H9 (cell line): ENCODE measurements at regions not wholly inside any gene's neighbourhood (a gene's known extent, or its start where the extent isn't known, plus 50 kb on each side); places are given as distances from the start of the nearest gene placed in this dataset.
"Not testable (repeated sequence)": the region's sequence is repeated elsewhere in the genome, so short reads cannot be mapped to it uniquely, and the experiment has no call there.

Experiments
- DNase-seq: peaks from one replicate; pipeline ENCODE4 v3.0.0-alpha.2; 2017
- H2AFZ ChIP-seq: one replicate; pipeline ENCODE4 v1.6.1; 2013; ENCODE audit warnings: mild to moderate bottlenecking, low read length, control low read depth, moderate library complexity
- H2AK5ac ChIP-seq: 2 replicates; pipeline ENCODE4 v1.6.1; 2013; ENCODE audit warnings: low read length, control low read depth, mixed read lengths; ENCODE audit not compliant: insufficient read length
- H2BK120ac ChIP-seq: one replicate; pipeline ENCODE4 v1.6.1; 2013; ENCODE audit warnings: low read depth, mild to moderate bottlenecking, low read length, control low read depth, inconsistent platforms; ENCODE audit not compliant: poor library complexity, severe bottlenecking
- H2BK12ac ChIP-seq: 2 replicates; pipeline ENCODE4 v1.6.1; 2013; ENCODE audit warnings: low read length, control low read depth, mixed read lengths, low read depth; ENCODE audit not compliant: insufficient read length
- H2BK15ac ChIP-seq: 2 replicates; pipeline ENCODE4 v1.6.1; 2013; ENCODE audit warnings: low read depth, low read length, control low read depth
- H2BK20ac ChIP-seq: one replicate; pipeline ENCODE4 v1.6.1; 2013; ENCODE audit warnings: low read depth, mild to moderate bottlenecking, low read length, control low read depth, inconsistent platforms; ENCODE audit not compliant: poor library complexity, severe bottlenecking
- H2BK5ac ChIP-seq: 2 replicates; pipeline ENCODE4 v1.6.1; 2013; ENCODE audit warnings: low read length, control low read depth, mixed read lengths; ENCODE audit not compliant: insufficient read length
- H3K14ac ChIP-seq: 2 replicates; pipeline ENCODE4 v1.6.1; 2013; ENCODE audit warnings: low read length, control low read depth; ENCODE audit not compliant: insufficient read depth
- H3K18ac ChIP-seq: 2 replicates; pipeline ENCODE4 v1.6.1; 2013; ENCODE audit warnings: low read depth, mild to moderate bottlenecking, mixed read lengths, low read length, control low read depth; ENCODE audit not compliant: insufficient read length
- H3K23ac ChIP-seq: 2 replicates; pipeline ENCODE4 v1.6.1; 2013; ENCODE audit warnings: low read length, control low read depth, mixed read lengths, low read depth; ENCODE audit not compliant: insufficient read length
- H3K23me2 ChIP-seq: 2 replicates; pipeline ENCODE4 v1.6.1; 2013; ENCODE audit warnings: low read depth, mild to moderate bottlenecking, mixed read lengths, low read length, control low read depth; ENCODE audit not compliant: insufficient read length, poor library complexity, severe bottlenecking
- H3K27ac ChIP-seq: 2 replicates; pipeline ENCODE4 v1.5.1; 2013; ENCODE audit warnings: low read length, control low read depth, mixed read lengths, low read depth; ENCODE audit not compliant: insufficient read length
- H3K27me3 ChIP-seq: 2 replicates; pipeline ENCODE4 v1.6.1; 2013; ENCODE audit warnings: low read length, control low read depth, inconsistent platforms; ENCODE audit not compliant: insufficient read depth
- H3K4ac ChIP-seq: 2 replicates; pipeline ENCODE4 v1.6.1; 2013; ENCODE audit warnings: low read depth, mild to moderate bottlenecking, control low read depth, inconsistent platforms, low read length, moderate library complexity
- H3K4me1 ChIP-seq: 2 replicates; pipeline ENCODE4 v1.6.1; 2013; ENCODE audit warnings: low read length, control low read depth, inconsistent platforms; ENCODE audit not compliant: insufficient read depth
- H3K4me2 ChIP-seq: 2 replicates; pipeline ENCODE4 v1.6.1; 2013; ENCODE audit warnings: low read length, control low read depth, mixed read lengths; ENCODE audit not compliant: insufficient read length, insufficient read depth
- H3K56ac ChIP-seq: 2 replicates; pipeline ENCODE4 v1.6.1; 2013; ENCODE audit warnings: low read depth, mild to moderate bottlenecking, mixed read lengths, low read length, control low read depth; ENCODE audit not compliant: insufficient read length
- H3K79me1 ChIP-seq: 2 replicates; pipeline ENCODE4 v1.6.1; 2013; ENCODE audit warnings: low read depth, mild to moderate bottlenecking, moderate library complexity, low read length, control low read depth, inconsistent platforms; ENCODE audit not compliant: insufficient read depth, poor library complexity, severe bottlenecking
- H3K79me2 ChIP-seq: 2 replicates; pipeline ENCODE4 v1.6.1; 2013; ENCODE audit warnings: low read length, control low read depth, inconsistent platforms; ENCODE audit not compliant: insufficient read depth
- H3K9ac ChIP-seq: 2 replicates; pipeline ENCODE4 v1.6.1; 2013; ENCODE audit warnings: low read length, control low read depth, mixed read lengths; ENCODE audit not compliant: insufficient read length; ENCODE audit errors: extremely low read depth
- H3K9me3 ChIP-seq: one replicate; pipeline ENCODE4 v1.6.1; 2013; ENCODE audit warnings: low read depth, low read length, inconsistent platforms; ENCODE audit not compliant: control insufficient read depth
- H3T11ph ChIP-seq: one replicate; pipeline ENCODE4 v1.6.1; 2013; ENCODE audit warnings: mild to moderate bottlenecking, low read length, control low read depth, inconsistent platforms
- H4K20me1 ChIP-seq: one replicate; pipeline ENCODE4 v1.6.1; 2013; ENCODE audit not compliant: control insufficient read depth, insufficient read length, insufficient read depth
- H4K5ac ChIP-seq: 2 replicates; pipeline ENCODE4 v1.6.1; 2013; ENCODE audit warnings: low read depth, mild to moderate bottlenecking, mixed read lengths, low read length, control low read depth; ENCODE audit not compliant: insufficient read length
- H4K8ac ChIP-seq: replicated peaks from 2 replicates; pipeline ENCODE4 v1.6.1; 2013; ENCODE audit warnings: low read length, control low read depth, mixed read lengths, low read depth; ENCODE audit not compliant: insufficient read length
- H4K91ac ChIP-seq: 2 replicates; pipeline ENCODE4 v1.6.1; 2013; ENCODE audit warnings: low read depth, mild to moderate bottlenecking, moderate library complexity, mixed read lengths, low read length, control low read depth; ENCODE audit not compliant: insufficient read length
- H3K27ac Mint-ChIP-seq, 3 experiments: 2 replicates in 2 of 3; 3 replicates in 1 of 3; pipeline ENCODE4 v1.8.0; 2020 to 2021; ENCODE audit warnings: mixed read lengths in 3 of 3, mild to moderate bottlenecking in 1 of 3, moderate library complexity in 1 of 3
- H3K27me3 Mint-ChIP-seq: 2 replicates; pipeline ENCODE4 v1.8.0; 2021; ENCODE audit warnings: low read depth, mild to moderate bottlenecking, moderate library complexity, mixed read lengths
- H3K36me3 Mint-ChIP-seq, 3 experiments: 2 replicates in 2 of 3; 3 replicates in 1 of 3; pipeline ENCODE4 v1.8.0; 2020 to 2021; ENCODE audit warnings: low read depth in 3 of 3, mixed read lengths in 3 of 3; ENCODE audit not compliant: insufficient read depth in 1 of 3
- H3K4me1 Mint-ChIP-seq, 2 experiments: 2 replicates each; pipeline ENCODE4 v1.8.0; 2020; ENCODE audit warnings: mixed read lengths in 2 of 2
- H3K4me3 Mint-ChIP-seq, 2 experiments: 2 replicates in 1 of 2; 3 replicates in 1 of 2; pipeline ENCODE4 v1.8.0; 2020 to 2021; ENCODE audit warnings: mild to moderate bottlenecking in 2 of 2, mixed read lengths in 2 of 2, moderate library complexity in 1 of 2
- H3K9me3 Mint-ChIP-seq, 2 experiments: 2 replicates in 1 of 2; 3 replicates in 1 of 2; pipeline ENCODE4 v1.8.0; 2020; ENCODE audit warnings: mild to moderate bottlenecking in 2 of 2, mixed read lengths in 2 of 2, moderate library complexity in 1 of 2
- CTCF ChIP-seq: fragments of 200-600 bp; sonication (generic); conservative IDR thresholded peaks from 3 replicates; pipeline ENCODE4 v1.8.0; 2021; ENCODE audit warnings: antibody characterized with exemption, mild to moderate bottlenecking
- WGBS: extraction: QIAGEN DNeasy Blood & Tissue Kit; methylation state at CpG from one replicate; pipeline ENCODE4 v1.1.7; 2013; ENCODE audit warnings: missing lambda C conversion rate, low lambda C conversion rate, mixed read lengths; ENCODE audit not compliant: insufficient read length; ENCODE audit errors: extremely low coverage; 5-methylcytosine and 5-hydroxymethylcytosine counted together

DNA sequence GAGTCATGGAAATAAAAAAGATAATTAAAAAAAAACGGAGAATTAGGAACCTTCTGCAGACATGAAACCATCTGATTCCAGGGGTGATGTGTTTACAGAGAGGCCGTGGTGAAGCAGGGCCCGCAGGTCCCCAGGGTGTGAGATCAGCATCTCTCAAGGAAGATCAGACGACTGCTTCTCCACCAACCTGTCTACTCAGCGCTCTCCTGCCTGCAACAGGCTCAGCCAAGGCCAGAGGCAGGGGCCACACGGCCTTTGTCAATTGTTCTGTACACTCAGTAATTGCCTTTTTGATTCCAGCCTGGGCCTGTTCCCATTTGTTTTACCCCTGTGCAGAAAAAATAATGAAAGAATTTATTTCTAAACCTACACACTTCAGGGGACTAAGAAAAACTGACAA, 124.6 kb downstream of the NXPE2 start:
- no peak overlapping the region for H2BK15ac ChIP-seq
- Mint-ChIP-seq H3K27ac (no peak overlapping the region), H3K27me3 (peaks cover 9% of the 10 kb centered on the region), H3K4me3 (no peak overlapping the region), H3K9me3 (peaks cover 10 to 19% of the 10 kb centered on the region in 2 experiments; a peak in 4 of 5 replicates), H3K4me1 (peaks cover 17 to 25% of the 10 kb centered on the region in 2 experiments), H3K36me3 (peaks cover 3 to 18% (median 6%) of the 10 kb centered on the region in 3 experiments; a peak in 5 of 7 replicates)
- H4K5ac ChIP-seq: no peak overlapping the region
- no peaks in the 10 kb centered on the region for H3K27me3 ChIP-seq
- no peak overlapping the region for H3K14ac ChIP-seq
- H2BK5ac ChIP-seq: no peak overlapping the region
- no peak overlapping the region for H3K4ac ChIP-seq
- no peak overlapping the region for H2BK12ac ChIP-seq
- no CpG with 5 or more reads among the region's 6 CpGs for WGBS
- no peak overlapping the region for H4K8ac ChIP-seq
- no peak overlapping the region for H3K27ac ChIP-seq
- no peaks in the 10 kb centered on the region for H3K4me1 ChIP-seq
- TF ChIP-seq CTCF: no peak
- H2BK20ac ChIP-seq: no peak overlapping the region
- no peak overlapping the region for H3K4me2 ChIP-seq
- H3K9me3 ChIP-seq: no peaks in the 10 kb centered on the region
- H3K56ac ChIP-seq: no peak overlapping the region
- no peak for DNase-seq
- H3K23me2 ChIP-seq: no peaks in the 10 kb centered on the region
- H4K20me1 ChIP-seq: no peaks in the 10 kb centered on the region
- H4K91ac ChIP-seq: no peak overlapping the region
- H3K79me1 ChIP-seq: no peaks in the 10 kb centered on the region
- H3K79me2 ChIP-seq: no peaks in the 10 kb centered on the region
- no peak overlapping the region for H3K9ac ChIP-seq
- no peak overlapping the region for H2AK5ac ChIP-seq
- H3T11ph ChIP-seq: no peak overlapping the region
- H3K18ac ChIP-seq: no peak overlapping the region
- H2AFZ ChIP-seq: no peak overlapping the region
- no peak overlapping the region for H3K23ac ChIP-seq
- H2BK120ac ChIP-seq: no peak overlapping the region

- not testable (repeated sequence) for H3K56ac ChIP-seq, H3K79me2 ChIP-seq, H3K27ac Mint-ChIP-seq, H3K18ac ChIP-seq, H4K20me1 ChIP-seq, H3K14ac ChIP-seq, H3K9ac ChIP-seq, H3K27me3 Mint-ChIP-seq, H2BK15ac ChIP-seq, H3K9me3 ChIP-seq, H4K8ac ChIP-seq, H4K5ac ChIP-seq, H3K27me3 ChIP-seq, H3K23ac ChIP-seq, H2BK120ac ChIP-seq, H4K91ac ChIP-seq, H2AK5ac ChIP-seq, H3K23me2 ChIP-seq, H2BK5ac ChIP-seq, H3K4me2 ChIP-seq, H3K4me1 ChIP-seq, H3T11ph ChIP-seq, H2BK20ac ChIP-seq, H2BK12ac ChIP-seq, H3K4ac ChIP-seq, H3K27ac ChIP-seq, H2AFZ ChIP-seq, H3K79me1 ChIP-seq
- peak; percentile 82 for DNase-seq
- H3K9me3 Mint-ChIP-seq: peaks cover 10 to 19% of the 10 kb centered on the region in 2 experiments; a peak in 4 of 5 replicates
- no CpG with 5 or more reads among the region's 9 CpGs for WGBS
- H3K4me3 Mint-ChIP-seq: peak overlapping the region in 1 of 2 experiments; percentile 8; a peak in 2 of 5 replicates
- H3K36me3 Mint-ChIP-seq: peaks cover 3 to 18% (median 6%) of the 10 kb centered on the region in 3 experiments; a peak in 6 of 7 replicates
- H3K4me1 Mint-ChIP-seq: peaks cover 8 to 12% of the 10 kb centered on the region in 2 experiments; a peak in 3 of 4 replicates
Observed at GRCh38 chr11:114805431-114805830, 127.1 kb downstream of the NXPE2 start.
